Heart left ventricle (tissue), 16 donors: ENCODE measurements at regions not wholly inside any gene's neighbourhood (a gene's known extent, or its start where the extent isn't known, plus 50 kb on each side); places are given as distances from the start of the nearest gene placed in this dataset.

ENCODE experiments used
- ATAC-seq, 4 donors: fragments of 200-7000 bp; cut with Tn5 transposase; one replicate each; pipeline ENCODE4 v1.9.1; 2020 to 2022; ENCODE audit warnings: moderate library complexity in 4 of 4, mild to moderate bottlenecking in 3 of 4, moderate number of reproducible peaks in 1 of 4
- DNase-seq, 5 donors: peaks; one replicate each; pipeline ENCODE4 v3.0.0-alpha.2; 2020
- H3K27ac ChIP-seq, 12 donors: fragments of 200-600 bp; sonication (generic) in 4 of 12; one replicate each; pipeline versions ENCODE4 v1.5.0 to v1.8.0; 2016 to 2022; ENCODE audit warnings: mild to moderate bottlenecking in 2 of 12
- H3K27me3 ChIP-seq, 9 donors: fragments of 200-600 bp; sonication (generic) in 2 of 9; one replicate each; pipeline versions ENCODE4 v1.5.1 to v1.8.0; 2016 to 2022; ENCODE audit warnings: mild to moderate bottlenecking in 3 of 9
- H3K36me3 ChIP-seq, 9 donors: fragments of 200-600 bp; sonication (generic) in 2 of 9; one replicate each; pipeline versions ENCODE4 v1.5.0 to v1.8.0; 2018 to 2022; ENCODE audit warnings: mild to moderate bottlenecking in 2 of 9
- H3K4me1 ChIP-seq, 12 donors: fragments of 200-600 bp; sonication (generic) in 4 of 12; one replicate each; pipeline versions ENCODE4 v1.5.0 to v1.8.0; 2016 to 2022; ENCODE audit warnings: mild to moderate bottlenecking in 3 of 12
- H3K4me3 ChIP-seq, 12 donors: fragments of 200-600 bp; sonication (generic) in 4 of 12; one replicate each; pipeline versions ENCODE4 v1.5.0 to v1.8.0; 2017 to 2022; ENCODE audit warnings: mild to moderate bottlenecking in 9 of 12, moderate library complexity in 4 of 12
- H3K9me3 ChIP-seq, 12 donors: fragments of 200-600 bp; sonication (generic) in 4 of 12; one replicate each; pipeline versions ENCODE4 v1.5.0 to v1.8.0; 2016 to 2022; ENCODE audit warnings: mild to moderate bottlenecking in 1 of 12
- CTCF ChIP-seq, 12 donors: fragments of 200-600 bp; sonication (generic) in 4 of 12; IDR thresholded peaks; one replicate each; pipeline versions ENCODE4 v1.5.0 to v1.8.0; 2018 to 2022; ENCODE audit warnings: antibody characterized with exemption in 12 of 12, mild to moderate bottlenecking in 5 of 12
- POLR2A ChIP-seq, 2 donors: fragments of 450-650 bp; IDR thresholded peaks; one replicate each; pipeline ENCODE4 v1.6.1; 2017; ENCODE audit warnings: antibody characterized with exemption in 2 of 2, mild to moderate bottlenecking in 2 of 2, moderate library complexity in 2 of 2
- WGBS, 4 donors: extraction: QIAGEN DNeasy Blood & Tissue Kit in 2 of 4; methylation state at CpG; one replicate each; pipeline versions ENCODE4 v1.1.5 to v1.1.7; 2013 to 2018; 5-methylcytosine and 5-hydroxymethylcytosine counted together
- intact Hi-C, 10 donors: fragments of 100-400 bp; cut with DNase I; formaldehyde crosslinking; loops; one replicate each; pipeline versions ENCODE4 v1.11.1 to v1.14.2; 2022
- donor health status: ischemic (EF 13 %, LVEDD 7.1; RV severe dilation, severe dysfunction).
- donor health status: healthy with polysubstance abuse.
- donor health status: DM: no; HTN: yes; CAD: no.
- donor health status: DM: no; HTN: no; CAD: no.
- donor health status: ischemic (EF 25% LVEDD 6.9; RV normal size, moderate dysfunction).
- donor health status: ischemic (EF 25% LVEDD 5.7; RV mildly dilated, moderate dysfunction).
- donor health status: healthy.
- donor health status: DM: yes; HTN: yes; CAD: no.
- donor health status: ischemic (EF 35%, LVEDD 5.7; RV mildly dilated, moderate dysfunction).
- donor health status: nonischemic (EF 11% LVEDD 7.7; RV severe dilation, severe dysfunction).
- donor health status: DM: yes; HTN: yes; CAD: no.
- donor health status: PGD.
- donor health status: ischemic (EF 29% LVEDD 5.4; RV normal size, mild dysfunction).
- donor health status: nonischemic (EF 23%, LVEDD 6.1; RV moderate dilation, normal function).

- Histone ChIP-seq H3K4me1 (peaks cover 0 to 12% (median 0%) of the 10 kb centered on the region in 12 donors), H3K4me3 (no peak overlapping the region), H3K9me3 (no peaks in the 10 kb centered on the region), H3K27ac (no peak overlapping the region), H3K27me3 (no peaks in the 10 kb centered on the region), H3K36me3 (no peaks in the 10 kb centered on the region)
- intact Hi-C loops: no loop called here
- DNase-seq (no peak), ATAC-seq (no peak)
- TF ChIP-seq POLR2A (IDR thresholded peaks at IDR 0.05): no peak
- no peak for TF ChIP-seq CTCF (IDR thresholded peaks at IDR 0.05)
- WGBS, 4 donors: 78 to 85% (median 82%) methylated on average over 9 of the region's 9 CpGs
These were observed 208.8 kb upstream of the TSHZ2 start for GRCh38 chr20:52763321-52763853.

- WGBS, 4 donors: 16 to 36% (median 31%) methylated on average over 1 of the region's 1 CpG
- peak in 1 of 4 donors; percentile 47 for ATAC-seq
- no peak for DNase-seq
These were observed 210.3 kb upstream of the TSHZ2 start for GRCh38 chr20:52761867-52762266.

GRCh38 chr20:52760791-52761190 lies 211.4 kb upstream of the TSHZ2 start:
- no peak for ATAC-seq
- H3K9me3 ChIP-seq: no peaks in the 10 kb centered on the region
- no peaks in the 10 kb centered on the region for H3K36me3 ChIP-seq
- intact Hi-C loops: no loop called here
- H3K4me1 ChIP-seq: no peaks in the 10 kb centered on the region
- no peak for TF ChIP-seq CTCF (IDR thresholded peaks at IDR 0.05)
- TF ChIP-seq POLR2A (IDR thresholded peaks at IDR 0.05): no peak
- H3K4me3 ChIP-seq: no peak overlapping the region
- DNase-seq: no peak
- H3K27ac ChIP-seq: no peak overlapping the region
- H3K27me3 ChIP-seq: no peaks in the 10 kb centered on the region
- 63 to 85% (median 83%) methylated on average over 2 to 3 of the region's 3 CpGs for WGBS, 4 donors

More at GRCh38 chr20:52761867-52762266, 210.3 kb upstream of the TSHZ2 start:
- TF ChIP-seq POLR2A (IDR thresholded peaks at IDR 0.05) (no peak), CTCF (IDR thresholded peaks at IDR 0.05) (no peak)
- intact Hi-C loops: no loop called here
- Histone ChIP-seq H3K9me3 (no peaks in the 10 kb centered on the region), H3K36me3 (no peaks in the 10 kb centered on the region), H3K4me1 (peaks cover 0 to 4% (median 0%) of the 10 kb centered on the region in 12 donors), H3K27me3 (no peaks in the 10 kb centered on the region), H3K27ac (no peak overlapping the region), H3K4me3 (no peak overlapping the region)

- Histone ChIP-seq H3K27me3 (no peaks in the 10 kb centered on the region), H3K9me3 (peaks cover 0 to 15% (median 0%) of the 10 kb centered on the region in 12 donors), H3K27ac (no peak overlapping the region), H3K4me1 (no peaks in the 10 kb centered on the region), H3K36me3 (no peaks in the 10 kb centered on the region), H3K4me3 (no peak overlapping the region)
- intact Hi-C loops: loop anchor here in 1 of 10 donors (10.0 kb wide), 1 partner anchor 457 kb away; no protein-coding TSS in a partner anchor
- TF ChIP-seq POLR2A (IDR thresholded peaks at IDR 0.05) (no peak), CTCF (IDR thresholded peaks at IDR 0.05) (no peak)
- WGBS, 4 donors: 56 to 69% (median 63%) methylated on average over 3 of the region's 3 CpGs
- no peak for DNase-seq
- no peak for ATAC-seq
These were observed 214.7 kb upstream of the TSHZ2 start for GRCh38 chr20:52757411-52757810.
